SKM-1 treated with dmso at 0.1 percent for 144 hours (cell line): ENCODE measurements at regions not wholly inside any gene's neighbourhood (a gene's known extent, or its start where the extent isn't known, plus 50 kb on each side); places are given as distances from the start of the nearest gene placed in this dataset.

ENCODE experiments used
- DNase-seq: peaks from one replicate; lab custom pipeline; 2025; ENCODE audit not compliant: unreplicated experiment; lab: John Stamatoyannopoulos, UW

DNA sequence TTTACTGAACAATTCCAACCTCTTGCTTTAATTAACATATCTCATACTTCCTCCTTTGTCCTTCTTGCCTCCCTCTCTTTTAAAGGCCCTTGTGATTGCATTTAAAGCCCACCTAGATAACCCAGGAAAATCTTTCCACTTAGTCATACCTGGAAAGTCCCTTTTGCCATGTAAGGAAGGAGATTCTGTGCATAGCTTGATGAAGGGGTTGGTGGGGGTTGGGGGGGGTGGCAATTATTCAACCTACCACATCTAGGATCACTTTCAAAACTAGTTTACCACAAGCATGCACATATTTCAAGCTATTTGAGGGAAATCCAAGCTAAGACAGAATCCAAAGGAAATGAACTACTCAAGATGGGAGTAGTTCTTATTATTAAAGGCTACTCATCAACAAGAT lies 249.1 kb upstream of the PTBP2 start:
- no peak for DNase-seq

DNA sequence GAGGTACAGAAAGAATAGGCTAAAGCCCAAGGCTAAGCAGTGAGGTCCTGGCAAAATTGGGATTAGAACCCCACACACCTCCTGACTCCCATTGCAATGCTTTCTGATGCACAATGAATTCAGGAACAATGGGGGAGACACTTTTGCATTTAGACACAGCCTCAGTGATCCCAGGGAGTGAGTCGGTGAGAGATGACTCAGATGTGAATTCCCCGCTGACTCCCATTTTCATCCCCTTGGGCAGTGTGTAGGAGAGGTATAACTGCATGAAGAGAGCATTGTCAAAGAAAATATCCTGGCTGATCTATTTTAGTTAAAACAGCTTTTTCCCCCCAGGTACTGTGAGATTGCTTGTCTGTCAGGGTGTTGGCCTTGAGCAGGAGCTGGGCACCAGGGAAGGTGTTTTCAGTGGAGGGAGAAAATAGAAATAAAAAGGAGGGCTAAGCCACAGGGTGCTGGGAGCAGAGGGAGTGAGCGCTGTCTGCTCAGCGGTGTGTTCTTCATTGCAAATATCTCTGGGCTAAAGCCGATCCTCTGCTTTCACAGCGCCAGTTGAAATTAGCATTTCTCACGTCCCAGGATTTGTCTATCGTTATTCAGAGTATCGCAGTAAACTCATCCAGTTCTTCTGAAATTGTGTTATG lies 247.7 kb upstream of the PTBP2 start:
- DNase-seq: no peak

- DNase-seq: no peak
Measured at GRCh38 chr1:96474985-96475743, 246.4 kb upstream of the PTBP2 start.

GRCh38 chr1:96475903-96476302 lies 245.7 kb upstream of the PTBP2 start:
- DNase-seq: no peak

GRCh38 chr1:96478228-96478627 lies 243.4 kb upstream of the PTBP2 start:
- no peak for DNase-seq

- no peak for DNase-seq
Measured at GRCh38 chr1:96481409-96481808, 240.2 kb upstream of the PTBP2 start.

GRCh38 chr1:96482616-96483015 lies 239.0 kb upstream of the PTBP2 start:
- no peak for DNase-seq

DNA sequence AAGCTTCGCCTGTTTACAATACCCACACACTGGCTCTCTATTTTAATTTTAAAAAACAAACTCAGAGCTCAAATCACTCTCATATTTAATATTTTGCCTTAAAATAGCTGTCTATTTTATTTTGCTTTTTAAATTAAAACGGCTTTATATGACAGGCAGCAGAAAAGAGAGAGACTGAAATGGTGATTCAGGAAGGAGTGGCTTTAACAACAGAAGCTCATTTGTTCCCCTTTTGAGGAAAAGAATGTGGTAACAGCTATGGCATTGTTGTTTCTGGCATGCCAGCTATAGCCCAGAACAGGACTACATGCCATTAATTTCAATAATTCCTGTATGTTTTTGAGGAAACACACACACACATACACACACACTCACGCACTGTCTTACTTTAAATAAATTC lies 234.2 kb upstream of the PTBP2 start:
- DNase-seq: peak; percentile 8

DNA sequence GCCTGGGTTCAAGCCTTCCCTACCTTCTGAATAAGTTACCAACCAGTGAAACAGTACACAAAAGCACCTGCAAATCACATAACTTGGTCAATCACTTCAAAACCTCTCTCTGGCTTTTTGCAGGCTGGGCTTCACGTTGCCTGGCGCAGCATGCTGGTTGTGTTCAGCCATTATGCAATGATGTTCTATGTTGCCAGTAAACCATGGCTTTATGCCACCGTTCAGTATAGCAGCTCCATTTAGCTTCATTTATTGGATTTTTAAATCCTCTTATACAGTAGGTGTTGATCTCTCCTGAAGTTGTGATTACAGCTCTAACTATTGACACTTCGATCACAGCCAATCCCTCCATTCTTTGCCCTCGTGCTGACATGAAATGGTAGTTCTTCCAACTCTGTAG lies 233.6 kb upstream of the PTBP2 start:
- no peak for DNase-seq

DNA sequence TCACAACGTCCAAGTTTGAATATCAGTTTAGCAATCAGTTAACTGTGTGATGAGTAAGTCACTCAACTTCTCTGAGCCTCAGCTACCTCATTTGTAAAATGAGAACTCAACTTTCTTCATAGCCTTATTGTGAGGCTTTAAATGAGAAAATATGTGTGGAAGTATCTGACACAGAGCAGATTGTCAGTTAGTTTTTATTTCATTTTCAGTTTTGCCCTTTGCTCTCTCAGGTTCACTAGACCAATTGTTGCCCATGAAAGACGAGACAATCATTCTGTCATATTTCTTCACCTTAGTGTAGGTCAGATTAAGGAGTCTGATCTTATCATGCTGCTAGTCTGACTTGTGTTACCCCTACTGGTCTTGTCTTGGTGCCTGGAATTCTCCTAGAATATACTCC lies 232.8 kb upstream of the PTBP2 start:
- DNase-seq: no peak

DNA sequence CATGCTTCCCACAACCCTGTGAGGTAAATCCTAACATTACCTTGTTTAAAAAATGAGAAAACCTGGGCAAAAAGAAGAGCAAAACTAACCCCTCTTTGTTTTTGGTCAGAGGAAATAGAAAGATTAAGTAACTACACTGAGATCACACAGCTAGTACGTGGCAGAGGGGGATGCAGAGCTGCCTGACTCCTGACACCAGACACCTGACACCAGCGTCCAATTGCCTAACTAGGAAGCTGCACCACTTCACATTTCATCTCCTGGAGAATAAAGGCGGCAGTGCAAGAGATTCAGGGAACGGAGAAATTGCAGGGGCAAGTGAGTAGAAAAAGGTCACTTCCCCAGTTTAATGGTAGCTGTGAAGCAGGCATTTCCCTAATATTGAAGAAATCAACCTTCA lies 229.3 kb upstream of the PTBP2 start:
- DNase-seq: no peak

DNA sequence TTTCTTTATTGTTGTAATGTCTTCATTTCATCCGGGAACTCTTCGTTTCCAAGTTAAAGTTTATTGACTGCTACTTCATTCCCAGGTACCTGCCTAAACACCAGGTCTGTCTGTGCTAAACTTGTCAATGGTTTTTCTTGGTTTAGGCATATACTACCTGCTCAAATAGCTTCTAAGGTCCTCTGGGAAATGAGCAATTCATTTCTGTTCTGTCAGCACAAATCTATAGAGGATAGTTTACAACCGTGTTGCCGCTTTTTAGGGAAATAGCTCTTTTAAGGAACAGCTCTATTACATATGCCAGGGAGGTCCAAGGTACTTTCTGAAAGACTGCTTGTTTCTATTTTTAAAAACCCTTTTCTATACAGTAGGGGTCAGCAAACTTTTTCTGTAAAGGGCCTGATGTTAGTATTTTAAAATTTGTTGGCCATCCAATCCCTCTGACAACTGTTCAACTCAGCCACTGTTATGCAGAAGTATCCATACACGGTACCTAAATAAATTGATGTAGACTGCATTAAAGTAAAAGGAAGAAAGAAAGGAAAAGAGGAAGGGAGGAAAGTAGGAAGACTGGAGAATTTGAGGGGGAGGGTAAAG lies 222.7 kb upstream of the PTBP2 start:
- no peak for DNase-seq

GRCh38 chr1:96508233-96508632 lies 213.4 kb upstream of the PTBP2 start:
- DNase-seq: no peak

DNA sequence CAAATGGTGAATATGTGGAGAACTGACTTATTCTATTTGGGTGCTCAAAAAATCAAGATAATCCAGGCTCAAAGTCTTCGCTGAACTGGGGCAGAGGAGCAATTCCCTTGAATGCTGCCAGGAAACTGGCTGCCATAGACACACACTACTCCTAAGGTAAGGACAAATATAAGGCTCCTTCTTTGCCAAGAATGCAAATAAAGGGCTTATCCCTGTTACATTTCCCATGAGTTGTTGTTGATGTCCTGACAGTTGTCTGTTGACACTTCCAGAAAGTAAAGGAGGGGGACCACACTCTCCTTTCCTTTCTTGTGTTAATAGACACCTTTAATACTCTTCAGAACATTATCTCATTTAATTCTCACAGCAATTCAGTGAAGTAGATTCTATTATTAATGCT lies 212.2 kb upstream of the PTBP2 start:
- DNase-seq: no peak

DNA sequence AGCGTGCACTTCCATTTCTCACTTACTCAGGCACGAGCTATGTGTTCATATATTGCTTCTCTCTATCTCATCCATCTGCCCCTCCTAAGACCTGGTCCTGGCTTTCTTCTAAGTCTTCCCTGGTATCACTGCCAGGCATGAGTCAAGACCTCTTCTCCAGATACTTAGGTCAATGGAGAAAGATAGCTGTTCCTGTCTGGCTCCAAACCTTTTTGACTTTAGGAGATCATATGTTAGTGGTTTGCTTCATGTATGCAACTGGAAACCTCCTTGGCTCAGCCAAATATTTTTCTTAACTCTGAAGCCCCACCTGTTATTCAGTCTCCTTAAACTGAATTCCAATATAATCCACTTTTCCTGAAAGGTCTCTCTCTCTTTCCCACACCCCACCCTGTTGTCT lies 211.6 kb upstream of the PTBP2 start:
- DNase-seq: no peak

DNA sequence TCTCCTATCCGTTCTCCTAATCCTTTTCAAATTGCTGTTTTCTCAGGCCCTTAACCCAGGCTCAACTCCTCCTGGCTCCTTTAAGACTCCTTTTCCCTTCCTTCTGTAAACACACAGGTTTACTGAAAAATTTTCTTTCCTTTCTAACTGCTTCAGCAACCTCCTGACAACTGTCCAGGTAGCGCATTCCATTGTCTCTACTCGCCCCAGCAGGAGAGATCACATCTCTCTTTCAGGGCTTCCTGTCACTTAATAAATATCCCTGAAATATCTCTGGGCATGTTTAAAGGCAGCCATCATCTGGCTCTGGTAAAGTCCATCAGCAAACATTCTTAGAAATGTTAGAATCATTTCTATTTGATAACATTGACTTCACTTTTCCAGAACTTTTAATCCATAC lies 211.2 kb upstream of the PTBP2 start:
- DNase-seq: no peak

- no peak for DNase-seq
Measured at GRCh38 chr1:96510911-96511310, 210.7 kb upstream of the PTBP2 start.

DNA sequence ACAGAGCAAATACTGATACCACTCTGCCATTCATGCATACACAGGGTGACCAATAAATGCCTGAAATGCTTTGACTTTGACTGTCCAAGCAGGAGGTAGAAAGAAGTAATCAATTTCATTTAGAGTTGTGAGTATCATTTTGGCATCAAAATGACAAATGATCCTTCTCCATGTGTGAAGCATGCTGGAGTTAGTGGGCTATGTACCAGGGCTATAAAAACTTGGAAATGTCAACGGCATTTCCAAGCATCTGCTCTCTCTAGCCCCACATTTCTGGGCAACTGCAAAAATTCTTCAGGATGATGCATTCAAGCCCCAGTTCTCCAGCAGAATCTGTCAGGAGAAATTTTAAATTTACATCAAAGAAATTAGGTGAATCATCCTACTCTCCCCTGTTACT lies 208.4 kb upstream of the PTBP2 start:
- DNase-seq: no peak

- DNase-seq: no peak
Measured at GRCh38 chr1:96515430-96515829, 206.2 kb upstream of the PTBP2 start.

- no peak for DNase-seq
Measured at GRCh38 chr1:96515925-96516324, 205.7 kb upstream of the PTBP2 start.

- DNase-seq: no peak
Measured at GRCh38 chr1:96519851-96520578, 201.6 kb upstream of the PTBP2 start.

DNA sequence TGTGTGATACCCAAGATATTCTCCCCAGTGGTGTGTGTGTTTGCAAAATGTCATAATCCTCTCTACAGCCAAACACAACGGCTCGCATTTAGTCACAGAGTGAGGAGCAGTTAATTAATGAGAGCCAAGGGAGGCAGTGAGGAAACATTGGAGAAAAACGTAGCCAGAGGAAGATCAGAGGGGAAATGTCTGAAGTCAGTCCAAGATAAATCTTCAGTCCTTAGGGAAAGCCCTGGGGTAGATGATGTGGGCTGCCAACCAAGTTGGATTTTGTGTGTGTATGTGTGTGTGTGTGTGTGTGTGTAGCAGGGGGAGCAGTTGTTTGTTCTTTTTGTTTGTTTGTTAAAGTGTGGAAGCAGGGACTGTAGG lies 201.0 kb upstream of the PTBP2 start:
- DNase-seq: no peak
